ENCODE measurements at regions not wholly inside any gene's neighbourhood (a gene's known extent, or its start where the extent isn't known, plus 50 kb on each side); places are given as distances from the start of the nearest gene placed in this dataset.

- no peak overlapping the region for H3K4me3 ChIP-seq (ENCODE audit: low read depth, low read length, poor library complexity, severe bottlenecking)
- no peaks in the 10 kb centered on the region for H3K36me3 ChIP-seq (ENCODE audit: insufficient read depth, low read length, poor library complexity, severe bottlenecking)
- no peaks in the 10 kb centered on the region for H3K9me3 ChIP-seq (ENCODE audit: low read depth, low read length, poor library complexity, severe bottlenecking)
- H3K4me1 ChIP-seq (ENCODE audit: insufficient read depth, low read length, poor library complexity, severe bottlenecking): peaks cover 4% of the 10 kb centered on the region
- intact Hi-C loops (cut with micrococcal nuclease; ENCODE audit: unreplicated experiment): no loop called here
- no peaks in the 10 kb centered on the region for H3K27me3 ChIP-seq (replicated peaks; ENCODE audit: insufficient read depth, low read depth, low read length, poor library complexity)
- peak; percentile 82 for DNase-seq (ENCODE audit: low spot score)
- no peak overlapping the region for H3K27ac ChIP-seq (ENCODE audit: low read depth, low read length, poor library complexity, severe bottlenecking)
- CTCF ChIA-PET: no interaction called here
- TF ChIP-seq EZH2 (IDR thresholded peaks at IDR 0.05; ENCODE audit: borderline replicate concordance, low read depth, low read length, poor library complexity, severe bottlenecking): no peak
- TF ChIP-seq, protein P1, sequence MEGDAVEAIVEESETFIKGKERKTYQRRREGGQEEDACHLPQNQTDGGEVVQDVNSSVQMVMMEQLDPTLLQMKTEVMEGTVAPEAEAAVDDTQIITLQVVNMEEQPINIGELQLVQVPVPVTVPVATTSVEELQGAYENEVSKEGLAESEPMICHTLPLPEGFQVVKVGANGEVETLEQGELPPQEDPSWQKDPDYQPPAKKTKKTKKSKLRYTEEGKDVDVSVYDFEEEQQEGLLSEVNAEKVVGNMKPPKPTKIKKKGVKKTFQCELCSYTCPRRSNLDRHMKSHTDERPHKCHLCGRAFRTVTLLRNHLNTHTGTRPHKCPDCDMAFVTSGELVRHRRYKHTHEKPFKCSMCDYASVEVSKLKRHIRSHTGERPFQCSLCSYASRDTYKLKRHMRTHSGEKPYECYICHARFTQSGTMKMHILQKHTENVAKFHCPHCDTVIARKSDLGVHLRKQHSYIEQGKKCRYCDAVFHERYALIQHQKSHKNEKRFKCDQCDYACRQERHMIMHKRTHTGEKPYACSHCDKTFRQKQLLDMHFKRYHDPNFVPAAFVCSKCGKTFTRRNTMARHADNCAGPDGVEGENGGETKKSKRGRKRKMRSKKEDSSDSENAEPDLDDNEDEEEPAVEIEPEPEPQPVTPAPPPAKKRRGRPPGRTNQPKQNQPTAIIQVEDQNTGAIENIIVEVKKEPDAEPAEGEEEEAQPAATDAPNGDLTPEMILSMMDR (conservative IDR thresholded peaks at IDR 0.05; ENCODE audit: low read depth, low read length): no peak
- no TSS peak for BruUV-seq (replicated peaks)
- POLR2A ChIA-PET (ENCODE audit: low non-redundant PET): no interaction called here
Observed at GRCh38 chr11:96614846-96615245, 225.0 kb downstream of the JRKL start.

- no TSS peak for BruUV-seq (replicated peaks)
- no peak for DNase-seq (ENCODE audit: low spot score)
- H3K27ac ChIP-seq (ENCODE audit: low read depth, low read length, poor library complexity, severe bottlenecking): no peak overlapping the region
- H3K27me3 ChIP-seq (replicated peaks; ENCODE audit: insufficient read depth, low read depth, low read length, poor library complexity): no peaks in the 10 kb centered on the region
- H3K4me3 ChIP-seq (ENCODE audit: low read depth, low read length, poor library complexity, severe bottlenecking): no peak overlapping the region
- POLR2A ChIA-PET (ENCODE audit: low non-redundant PET): no interaction called here
- no peaks in the 10 kb centered on the region for H3K9me3 ChIP-seq (ENCODE audit: low read depth, low read length, poor library complexity, severe bottlenecking)
- no peaks in the 10 kb centered on the region for H3K36me3 ChIP-seq (ENCODE audit: insufficient read depth, low read length, poor library complexity, severe bottlenecking)
- CTCF ChIA-PET: no interaction called here
- H3K4me1 ChIP-seq (ENCODE audit: insufficient read depth, low read length, poor library complexity, severe bottlenecking): no peaks in the 10 kb centered on the region
- intact Hi-C loops (cut with micrococcal nuclease; ENCODE audit: unreplicated experiment): no loop called here
- TF ChIP-seq EZH2 (IDR thresholded peaks at IDR 0.05; ENCODE audit: borderline replicate concordance, low read depth, low read length, poor library complexity, severe bottlenecking): no peak
- TF ChIP-seq, protein P1 (conservative IDR thresholded peaks at IDR 0.05; ENCODE audit: low read depth, low read length): no peak
Observed at GRCh38 chr11:96620464-96621044, 230.7 kb downstream of the JRKL start.

- no TSS peak for BruUV-seq (replicated peaks)
- Histone ChIP-seq H3K27ac (ENCODE audit: low read depth, low read length, poor library complexity, severe bottlenecking) (no peak overlapping the region), H3K27me3 (replicated peaks; ENCODE audit: insufficient read depth, low read depth, low read length, poor library complexity) (no peaks in the 10 kb centered on the region), H3K9me3 (ENCODE audit: low read depth, low read length, poor library complexity, severe bottlenecking) (no peaks in the 10 kb centered on the region), H3K36me3 (ENCODE audit: insufficient read depth, low read length, poor library complexity, severe bottlenecking) (no peaks in the 10 kb centered on the region), H3K4me1 (ENCODE audit: insufficient read depth, low read length, poor library complexity, severe bottlenecking) (no peaks in the 10 kb centered on the region), H3K4me3 (ENCODE audit: low read depth, low read length, poor library complexity, severe bottlenecking) (no peak overlapping the region)
- intact Hi-C loops (cut with micrococcal nuclease; ENCODE audit: unreplicated experiment): no loop called here
- ChIA-PET CTCF (no interaction called here), POLR2A (ENCODE audit: low non-redundant PET) (no interaction called here)
- TF ChIP-seq, protein P1 (conservative IDR thresholded peaks at IDR 0.05; ENCODE audit: low read depth, low read length): no peak
- no peak for TF ChIP-seq EZH2 (IDR thresholded peaks at IDR 0.05; ENCODE audit: borderline replicate concordance, low read depth, low read length, poor library complexity, severe bottlenecking)
- DNase-seq (ENCODE audit: low spot score): no peak
Observed at GRCh38 chr11:96621161-96621560, 231.3 kb downstream of the JRKL start.

All from A673 (cell line).